CD4-positive, alpha-beta T cell treated with Interleukin-12 subunit alpha and Interleukin-12 subunit beta, for 1 hour (primary cell): ENCODE measurements at regions not wholly inside any gene's neighbourhood (a gene's known extent, or its start where the extent isn't known, plus 50 kb on each side); places are given as distances from the start of the nearest gene placed in this dataset.
"Not testable (repeated sequence)": the region's sequence is repeated elsewhere in the genome, so short reads cannot be mapped to it uniquely, and the experiment has no call there.

Experiments
- DNase-seq: peaks from one replicate; pipeline ENCODE4 v3.0.0-alpha.2; 2020

DNA sequence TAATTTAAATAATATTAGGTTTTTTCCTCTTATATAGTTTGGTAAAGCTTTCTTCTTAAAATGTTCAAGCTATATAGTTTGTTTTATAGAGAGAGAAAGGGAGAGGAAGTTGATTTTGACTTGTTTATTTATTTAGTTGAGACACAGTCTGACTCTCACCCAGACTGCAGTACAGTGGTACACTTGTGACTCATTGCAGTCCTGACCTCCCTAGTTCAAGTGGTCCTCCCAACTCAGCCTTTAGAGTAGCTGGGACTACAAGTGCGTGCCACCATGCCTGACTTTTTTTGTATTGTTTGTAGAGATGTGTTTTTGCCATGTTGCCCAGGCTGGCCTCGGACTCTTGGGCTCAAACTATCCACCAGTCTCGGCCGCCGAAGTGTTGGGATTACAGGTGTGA is 187.4 kb upstream of the TGIF2LY start:
- not testable (repeated sequence) for DNase-seq

DNA sequence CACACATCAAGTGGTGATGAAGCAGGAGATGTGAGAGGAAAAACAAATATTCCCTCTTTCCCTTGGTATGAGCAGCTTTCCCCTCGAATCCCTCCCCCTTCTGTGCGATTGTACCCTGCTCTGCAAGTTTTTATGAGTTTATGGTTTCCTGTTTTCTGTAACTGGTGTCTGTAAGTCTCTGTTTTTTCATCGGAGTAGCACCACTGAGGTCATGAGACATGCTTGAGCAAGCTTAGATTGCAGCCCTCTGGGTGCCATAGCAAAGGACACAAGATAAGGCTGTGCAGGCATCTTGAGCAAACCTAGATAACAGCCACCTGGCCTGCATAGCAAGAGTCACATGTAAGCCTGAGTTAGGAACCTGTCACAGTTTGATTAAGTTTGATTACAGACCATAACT is 174.6 kb upstream of the TGIF2LY start:
- DNase-seq: not testable (repeated sequence)

DNA sequence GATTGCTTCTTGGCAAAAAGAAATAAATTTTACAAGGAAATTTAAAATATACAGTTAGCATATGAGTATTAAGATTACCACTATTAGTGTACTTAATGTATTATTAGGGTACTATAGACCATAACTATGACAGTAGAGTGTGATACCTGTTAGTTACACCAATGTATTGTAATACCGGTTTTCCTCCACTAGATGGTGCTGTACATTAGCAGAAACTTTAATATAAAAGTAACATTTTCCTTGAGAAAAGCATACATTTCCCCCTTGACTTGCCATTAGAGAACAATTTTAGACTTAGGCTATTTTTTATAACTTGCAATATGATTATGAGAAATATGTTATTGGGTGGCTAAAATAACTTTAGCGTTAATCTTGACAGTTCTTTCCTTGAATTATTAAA is 173.3 kb upstream of the TGIF2LY start:
- peak; percentile 19 for DNase-seq

DNA sequence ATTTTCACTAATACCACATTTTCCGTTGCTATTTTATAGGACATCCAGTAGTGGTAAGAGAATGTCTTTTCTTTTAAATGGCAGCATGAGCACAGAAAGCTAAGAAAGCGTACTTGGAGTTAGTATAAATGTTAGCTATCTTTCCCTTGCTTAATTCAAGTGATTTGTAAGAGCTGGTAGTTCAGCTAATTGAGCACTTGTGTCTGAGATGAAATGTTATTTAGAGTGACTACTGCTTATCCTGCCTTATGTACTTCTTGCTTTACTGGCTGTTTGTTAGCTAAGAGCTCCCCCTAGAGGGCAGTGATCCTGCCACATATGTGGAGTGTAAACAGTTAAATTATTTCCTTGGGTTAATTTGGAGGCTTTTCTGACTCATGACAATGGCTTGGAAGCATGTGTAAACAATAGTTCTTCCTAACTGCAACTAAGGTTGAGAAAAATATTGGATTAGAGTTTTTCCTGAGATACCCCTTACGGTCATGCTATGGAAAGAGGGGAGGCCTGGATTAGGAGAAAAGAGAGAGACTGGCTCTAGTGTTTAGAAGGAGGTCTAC is 171.9 kb upstream of the TGIF2LY start:
- DNase-seq: not testable (repeated sequence)

DNA sequence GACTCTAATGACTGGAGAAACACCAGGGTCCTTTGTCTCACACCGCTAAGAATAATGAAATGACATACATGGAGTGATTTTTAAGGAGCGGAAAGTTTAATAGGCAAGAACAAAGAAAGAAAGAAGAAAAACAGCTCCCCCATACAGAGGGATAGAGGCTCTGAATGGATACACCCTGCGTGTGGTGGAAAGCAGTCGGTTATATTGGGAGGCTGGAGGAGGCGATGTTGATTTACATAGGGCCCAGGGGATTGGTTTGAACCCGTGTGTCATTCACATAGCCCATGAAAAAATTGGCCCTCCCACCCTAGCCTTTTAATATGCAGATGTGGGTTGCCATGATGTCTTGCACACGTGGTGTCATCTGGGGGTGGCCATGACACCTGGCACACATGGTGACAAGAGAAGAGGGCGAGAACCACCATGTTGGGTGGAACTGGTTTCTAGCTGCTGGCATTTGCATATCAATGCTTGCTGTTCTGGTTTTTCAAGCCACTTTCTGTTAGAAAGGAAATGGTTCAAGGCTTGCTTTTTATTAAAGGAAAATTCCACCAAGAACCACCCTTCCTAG is 168.5 kb upstream of the TGIF2LY start:
- DNase-seq: not testable (repeated sequence)
